ENCODE measurements at regions not wholly inside any gene's neighbourhood (a gene's known extent, or its start where the extent isn't known, plus 50 kb on each side); places are given as distances from the start of the nearest gene placed in this dataset.
A peak's percentile ranks its signal among the peaks of the same experiment; 100 is the strongest.

DNA sequence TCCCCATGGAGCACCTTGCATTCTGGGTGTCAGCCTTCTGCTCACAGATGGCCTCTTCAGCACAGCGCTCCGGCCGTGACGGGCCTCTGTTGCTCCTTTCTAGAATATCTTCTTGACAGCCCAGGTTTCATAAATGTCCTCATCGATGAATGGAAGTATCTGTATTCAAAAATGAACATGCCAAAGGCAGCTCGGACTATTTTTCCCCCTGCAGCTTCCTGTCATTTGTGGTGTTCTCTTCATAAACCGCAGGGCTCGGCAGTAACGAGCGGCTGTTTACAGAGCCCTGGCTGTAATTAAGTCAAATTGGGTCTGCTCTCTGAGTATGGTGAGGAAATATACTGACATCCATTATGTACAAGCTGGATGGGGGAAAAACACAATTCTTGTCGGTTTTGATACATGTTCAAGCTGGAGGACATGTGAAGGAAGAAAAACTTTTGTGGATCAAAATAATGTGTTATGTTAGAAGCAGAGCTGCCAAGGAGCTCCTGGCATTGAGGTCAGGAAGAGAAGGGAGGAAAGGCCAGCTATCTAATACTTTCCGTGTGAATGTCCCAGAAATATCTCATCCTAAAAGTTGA is 154.1 kb upstream of the CD180 start:
- DNase-seq = no peak

DNA sequence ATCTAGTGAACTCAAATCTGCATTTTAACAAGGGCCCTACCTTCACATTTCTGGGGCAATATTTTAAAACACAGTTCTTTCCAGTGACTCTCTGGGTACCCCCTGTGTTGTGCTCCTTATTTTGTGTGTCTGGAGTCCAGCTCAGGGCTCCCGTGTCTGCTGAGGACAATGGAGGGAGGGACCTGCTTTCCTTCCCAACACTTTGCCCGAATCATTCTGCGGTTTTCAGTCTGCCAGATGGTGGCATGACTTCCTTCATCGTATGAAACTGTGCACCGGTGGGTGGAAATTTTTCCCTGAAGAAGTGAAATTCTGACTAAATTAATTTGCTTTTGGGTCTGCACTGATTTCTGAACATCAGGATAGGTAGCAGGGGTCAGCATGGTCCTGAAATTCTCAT is 153.6 kb upstream of the CD180 start:
- no peak for DNase-seq

DNA sequence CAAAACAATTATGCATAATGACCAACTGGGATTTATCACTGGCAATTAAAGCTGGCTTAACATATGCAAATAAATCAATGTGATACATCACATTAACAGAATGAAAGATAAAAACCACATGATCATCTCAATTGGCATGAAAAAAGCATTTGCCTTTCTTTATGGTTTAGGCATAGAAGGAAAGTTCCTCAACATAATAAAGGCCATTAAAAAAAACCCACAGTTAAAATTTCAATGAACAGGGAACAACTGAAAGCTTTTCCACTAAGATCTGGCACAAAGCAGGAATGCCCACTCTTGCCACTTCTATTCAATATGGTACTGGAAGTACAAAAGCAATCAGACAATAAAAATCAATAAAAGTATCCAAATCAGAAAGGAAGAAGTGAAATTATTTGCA is 151.2 kb upstream of the CD180 start:
- DNase-seq = no peak

DNA sequence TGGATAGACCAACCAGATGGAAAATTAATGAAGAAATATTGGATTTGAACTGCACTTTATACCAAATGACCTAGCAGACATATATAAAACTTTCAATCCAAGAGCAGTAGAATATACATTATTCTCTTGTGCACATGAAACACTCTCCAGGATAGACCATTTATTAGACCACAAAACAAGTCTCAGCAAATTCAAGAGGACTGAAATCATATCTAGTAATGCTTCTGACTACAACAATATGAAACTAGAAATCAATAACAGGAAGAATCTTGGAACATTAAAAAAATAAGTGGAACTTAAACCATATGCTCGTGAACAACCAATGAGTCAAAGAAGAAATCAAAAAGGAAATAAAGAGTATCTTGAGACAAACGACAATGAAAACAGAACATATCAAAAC is 150.0 kb upstream of the CD180 start:
- DNase-seq = no peak

DNA sequence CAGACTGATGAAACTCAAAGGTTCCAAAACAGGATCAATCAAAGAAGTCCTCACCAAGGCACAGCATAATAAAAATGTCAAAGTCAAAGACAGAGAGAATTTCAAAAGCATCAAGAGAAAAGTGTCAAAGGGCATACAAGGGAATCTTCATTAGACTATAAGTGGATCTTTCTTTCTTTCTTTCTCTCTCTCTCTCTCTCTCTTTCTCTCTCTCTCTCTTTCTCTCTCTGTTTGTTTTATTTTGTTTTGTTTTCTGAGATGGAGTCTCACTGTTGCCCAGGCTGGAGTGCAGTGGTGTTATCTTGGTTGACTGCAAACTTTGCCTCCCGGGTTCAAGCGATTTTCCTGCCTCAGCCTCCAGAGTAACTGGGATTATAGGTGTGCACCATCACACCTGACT is 148.3 kb upstream of the CD180 start:
- no peak for DNase-seq

- DNase-seq = no peak
Observed at GRCh38 chr5:67343835-67344234, 147.2 kb upstream of the CD180 start.

DNA sequence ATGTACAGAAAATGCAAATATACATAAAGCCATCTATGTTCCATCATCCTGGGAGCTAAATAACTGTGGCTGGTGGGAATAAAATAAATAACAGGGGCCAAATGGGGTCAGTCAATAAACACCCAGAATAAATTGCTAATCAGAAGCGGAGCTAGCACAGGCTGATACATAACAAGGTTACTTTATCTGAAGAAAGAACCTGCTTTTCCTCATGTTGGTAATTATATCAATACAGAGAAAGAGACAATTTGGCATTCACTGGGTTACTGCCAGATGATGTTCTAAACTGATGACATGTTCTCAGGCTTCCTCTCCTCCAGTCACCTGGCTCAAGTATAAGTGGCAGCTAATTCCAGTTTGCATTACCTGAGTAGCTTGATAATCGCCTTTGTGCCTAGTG is 144.9 kb upstream of the CD180 start:
- DNase-seq = no peak

GRCh38 chr5:67339219-67339767 is 142.7 kb upstream of the CD180 start:
- no peak for DNase-seq

GRCh38 chr5:67338421-67338820 is 141.8 kb upstream of the CD180 start:
- DNase-seq = peak; percentile 69

GRCh38 chr5:67337751-67338150 is 141.2 kb upstream of the CD180 start:
- no peak for DNase-seq

- DNase-seq = no peak
Observed at GRCh38 chr5:67335426-67335825, 138.8 kb upstream of the CD180 start.

DNA sequence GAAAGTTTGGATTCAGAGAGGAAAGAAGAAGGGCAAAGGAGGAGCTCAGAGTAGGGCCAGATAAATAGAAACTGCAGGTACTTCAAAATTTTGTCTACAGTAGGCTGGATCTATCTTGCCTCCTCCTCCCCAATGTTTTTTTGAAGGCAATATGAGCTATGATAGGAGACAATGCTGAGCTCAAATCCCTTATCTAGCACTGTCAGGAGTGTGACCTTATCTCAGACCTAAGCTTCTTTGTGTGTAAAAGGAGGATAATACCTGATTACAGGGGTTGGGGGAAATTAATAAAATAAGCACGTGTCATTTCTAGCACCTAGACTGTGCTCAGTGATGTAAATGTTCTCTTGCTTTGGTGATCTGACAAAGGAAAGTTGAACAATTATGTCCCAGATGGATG is 137.8 kb upstream of the CD180 start:
- no peak for DNase-seq

DNA sequence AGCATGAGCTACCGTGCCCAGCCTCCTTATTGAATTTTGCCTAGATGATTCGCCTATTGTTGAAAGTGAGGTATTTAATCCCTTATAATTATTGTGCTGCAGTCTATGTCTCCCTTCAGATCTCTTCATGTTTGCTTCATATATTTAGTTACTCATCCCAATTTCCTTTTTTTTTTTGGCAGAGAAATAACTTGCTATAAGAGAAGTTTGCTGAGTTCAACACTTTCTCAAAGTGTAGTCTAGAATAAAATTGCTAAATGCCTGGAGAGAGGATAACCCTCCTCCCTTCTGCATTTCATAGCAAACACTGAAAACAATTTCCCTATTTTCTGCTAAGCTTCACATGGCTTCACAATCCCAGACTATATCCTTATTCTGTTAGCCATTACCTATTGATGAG is 136.6 kb upstream of the CD180 start:
- no peak for DNase-seq

GRCh38 chr5:67331296-67331925 is 134.8 kb upstream of the CD180 start:
- DNase-seq = no peak

DNA sequence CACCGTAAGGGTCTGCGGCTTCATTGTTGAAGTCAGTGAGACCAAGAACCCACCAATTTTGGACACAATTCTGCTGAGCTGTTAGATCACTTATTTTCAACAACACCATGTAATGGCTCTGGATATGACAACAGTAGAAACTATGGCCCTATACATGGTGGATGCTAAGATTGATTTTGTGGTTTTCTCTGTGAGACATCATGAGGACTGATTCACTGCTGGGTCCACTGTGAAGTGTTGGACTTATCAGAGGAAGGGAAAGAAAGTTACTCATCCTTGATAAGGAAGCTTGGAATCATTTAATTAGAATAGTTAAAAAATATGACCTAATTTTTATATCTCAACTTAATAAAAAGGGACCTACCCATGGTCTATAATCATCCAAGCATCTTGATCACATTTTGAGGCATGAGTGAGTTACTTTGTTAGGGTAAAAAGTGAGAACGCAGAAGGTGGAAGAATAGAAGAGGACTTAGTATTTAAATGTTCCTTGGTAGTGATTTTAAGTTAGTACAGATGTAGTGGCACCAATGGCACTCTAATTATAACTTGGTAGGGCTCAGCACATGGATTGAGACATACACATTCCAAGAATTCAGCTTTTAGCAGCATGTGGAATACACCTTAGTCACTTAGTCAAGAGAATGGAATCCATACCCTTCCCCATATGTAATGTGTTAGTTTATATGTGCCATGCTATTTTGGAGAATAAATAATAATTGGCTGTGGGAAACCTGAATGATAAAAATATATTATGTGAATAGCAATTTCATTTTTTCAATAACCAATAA is 123.5 kb upstream of the CD180 start:
- DNase-seq = peak; percentile 41

DNA sequence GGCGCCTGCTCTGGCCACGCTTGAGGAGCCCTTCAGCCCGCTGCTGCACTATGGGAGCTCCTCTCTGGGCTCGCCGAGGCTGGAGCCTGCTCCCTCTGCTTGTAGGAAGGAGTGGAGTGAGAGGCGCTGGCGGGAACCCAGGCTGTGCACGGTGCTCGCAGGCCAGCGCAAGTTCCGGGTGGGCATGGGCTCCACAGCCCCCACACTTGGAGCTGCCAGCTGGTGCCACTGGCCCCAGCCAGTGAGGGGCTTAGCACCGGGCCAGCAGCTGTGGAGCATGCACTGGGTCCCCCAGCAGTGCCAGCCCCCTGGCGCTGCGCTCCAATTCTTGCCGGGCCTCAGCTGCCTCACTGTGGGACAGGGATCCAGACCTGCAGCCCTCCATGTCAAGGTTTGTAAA is 122.1 kb upstream of the CD180 start:
- DNase-seq = no peak

DNA sequence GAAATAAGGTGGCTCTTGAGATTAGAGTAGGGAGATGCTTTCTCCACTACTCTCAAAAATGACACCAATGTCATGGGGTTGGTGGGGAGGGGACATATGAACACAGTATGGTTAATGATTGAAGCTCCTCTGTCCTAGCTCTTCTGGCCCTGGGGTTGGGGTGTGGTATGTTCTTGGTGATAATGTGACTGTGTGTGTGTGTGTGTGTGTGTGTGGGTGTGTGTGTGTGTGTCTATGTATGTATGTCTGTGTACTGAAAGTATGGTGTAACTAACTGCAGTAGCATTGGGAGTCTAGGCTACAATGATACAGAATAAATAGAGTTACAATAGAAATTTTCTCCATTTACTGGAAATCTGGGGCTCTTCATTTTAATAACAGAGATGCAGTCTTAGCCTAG is 121.0 kb upstream of the CD180 start:
- no peak for DNase-seq

- DNase-seq = no peak
Observed at GRCh38 chr5:67316695-67317094, 120.1 kb upstream of the CD180 start.

- peak; percentile 63 for DNase-seq
Observed at GRCh38 chr5:67315082-67315989, 118.7 kb upstream of the CD180 start.

GRCh38 chr5:67311701-67312100 is 115.1 kb upstream of the CD180 start:
- DNase-seq = no peak

DNA sequence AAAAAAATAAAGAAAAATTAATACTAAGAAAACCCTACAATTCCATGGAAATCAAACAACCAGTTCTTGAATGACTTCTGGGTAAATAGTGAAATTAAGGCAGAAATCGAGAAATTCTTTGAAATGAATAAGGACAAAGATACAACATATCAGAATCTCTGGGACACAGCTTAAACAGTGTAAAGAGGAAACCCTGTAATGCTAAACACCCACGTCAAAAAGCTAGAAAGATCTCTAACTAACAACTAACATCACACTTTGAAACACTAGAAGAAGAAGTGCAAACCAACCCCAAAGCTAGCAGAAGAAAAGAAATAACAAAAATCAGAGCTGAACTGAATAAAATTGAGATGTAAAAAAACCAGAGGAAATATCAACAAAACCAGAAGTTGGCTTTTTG is 114.6 kb upstream of the CD180 start:
- no peak for DNase-seq

DNA sequence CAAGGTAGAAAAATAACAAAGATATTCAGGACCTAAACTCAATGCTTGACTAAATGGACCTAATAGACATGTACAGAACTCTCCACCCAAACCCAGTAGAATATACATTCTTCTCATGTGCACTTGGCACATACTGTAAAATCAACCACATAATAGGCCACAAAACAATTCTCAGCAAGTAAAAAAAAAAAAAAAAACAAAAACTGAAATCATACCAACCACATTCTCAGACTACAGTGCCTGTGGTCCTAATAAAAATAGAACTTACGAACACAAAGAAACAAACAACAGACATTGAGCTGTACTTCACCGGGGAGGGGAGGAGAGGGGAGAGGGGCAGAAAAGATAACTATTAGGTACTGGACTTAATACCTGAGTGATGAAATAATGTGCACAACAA is 114.1 kb upstream of the CD180 start:
- no peak for DNase-seq

DNA sequence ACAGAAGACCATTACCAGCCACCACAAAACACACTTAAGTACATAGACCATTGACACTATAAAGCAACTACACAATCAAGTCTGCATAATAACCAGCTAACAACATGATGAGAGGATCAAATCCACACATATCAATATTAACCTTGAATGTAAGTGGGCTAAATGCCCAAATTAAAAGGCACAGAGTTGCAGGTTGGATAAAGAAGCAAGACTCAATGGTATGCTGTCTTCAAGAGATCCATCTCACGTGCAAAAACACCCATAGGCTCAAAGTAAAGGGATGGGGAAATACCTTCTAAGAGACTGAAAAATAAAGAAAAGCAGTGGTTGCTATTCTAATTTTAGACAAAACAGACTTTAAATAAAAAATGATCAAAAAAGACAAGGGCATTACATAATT is 113.6 kb upstream of the CD180 start:
- DNase-seq = no peak
